WI38 (cell line): ENCODE measurements at regions not wholly inside any gene's neighbourhood (a gene's known extent, or its start where the extent isn't known, plus 50 kb on each side); places are given as distances from the start of the nearest gene placed in this dataset.
"Not testable (repeated sequence)": the region's sequence is repeated elsewhere in the genome, so short reads cannot be mapped to it uniquely, and the experiment has no call there.

ENCODE experiments used
- H3K4me3 ChIP-seq: 2 replicates; pipeline ENCODE4 v1.5.1; 2011; ENCODE audit warnings: low read depth, mild to moderate bottlenecking, control low read depth, low read length
- CTCF ChIP-seq: IDR thresholded peaks from 2 replicates; pipeline ENCODE4 v1.5.1; 2012; ENCODE audit warnings: low read depth, mild to moderate bottlenecking, control low read depth, low read length

GRCh38 chr17:71011391-71011790 is 842.1 kb downstream of the KCNJ2 start:
- no peak for TF ChIP-seq CTCF
- H3K4me3 ChIP-seq, result no peak overlapping the region

- TF ChIP-seq CTCF, result no peak
- no peak overlapping the region for H3K4me3 ChIP-seq
Observed at GRCh38 chr17:71019699-71020098, 850.4 kb downstream of the KCNJ2 start.

- H3K4me3 ChIP-seq, result no peak overlapping the region
- no peak for TF ChIP-seq CTCF
Observed at GRCh38 chr17:71022758-71023157, 853.4 kb downstream of the KCNJ2 start.

- H3K4me3 ChIP-seq, result no peak overlapping the region
- TF ChIP-seq CTCF, result no peak
Observed at GRCh38 chr17:71023249-71024030, 854.1 kb downstream of the KCNJ2 start.

- TF ChIP-seq CTCF, result no peak
Observed at GRCh38 chr17:71024172-71024571, 854.8 kb downstream of the KCNJ2 start.

GRCh38 chr17:71024969-71025368 is 855.6 kb downstream of the KCNJ2 start:
- TF ChIP-seq CTCF, result no peak
- H3K4me3 ChIP-seq, result no peak overlapping the region

More at GRCh38 chr17:71024172-71024571, 854.8 kb downstream of the KCNJ2 start:
- no peak overlapping the region for H3K4me3 ChIP-seq

GRCh38 chr17:71029246-71029645 is 859.9 kb downstream of the KCNJ2 start:
- no peak for TF ChIP-seq CTCF
- H3K4me3 ChIP-seq, result no peak overlapping the region

GRCh38 chr17:71031286-71031685 is 862.0 kb downstream of the KCNJ2 start:
- H3K4me3 ChIP-seq, result not testable (repeated sequence)
